OCI-M1 (cell line): ENCODE measurements at regions not wholly inside any gene's neighbourhood (a gene's known extent, or its start where the extent isn't known, plus 50 kb on each side); places are given as distances from the start of the nearest gene placed in this dataset.
A peak's percentile ranks its signal among the peaks of the same experiment; 100 is the strongest.

ENCODE experiments used
- DNase-seq: peaks from one replicate; lab custom pipeline; 2025; lab: John Stamatoyannopoulos, UW

DNA sequence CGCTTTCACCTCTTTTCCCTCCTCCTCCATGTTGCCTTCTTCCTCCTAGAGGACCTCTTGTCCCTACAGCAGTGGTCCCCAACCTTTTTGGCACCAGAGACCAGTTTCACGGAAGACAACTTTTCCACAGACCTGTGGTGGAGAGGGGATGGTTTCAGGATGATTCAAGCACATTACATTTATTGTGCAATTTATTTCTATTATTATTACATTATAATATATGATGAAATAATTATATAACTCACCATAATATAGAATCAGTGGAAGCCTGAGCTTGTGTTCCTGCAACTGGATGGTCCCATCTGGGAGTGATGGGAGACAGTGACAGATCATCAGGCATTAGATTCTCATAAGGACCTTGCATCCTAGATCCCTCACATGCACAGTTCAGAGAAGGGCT lies 152.2 kb upstream of the NCKAP5 start:
- no peak for DNase-seq

- DNase-seq = no peak
Measured at GRCh38 chr2:133721118-133721517, 152.9 kb upstream of the NCKAP5 start.

DNA sequence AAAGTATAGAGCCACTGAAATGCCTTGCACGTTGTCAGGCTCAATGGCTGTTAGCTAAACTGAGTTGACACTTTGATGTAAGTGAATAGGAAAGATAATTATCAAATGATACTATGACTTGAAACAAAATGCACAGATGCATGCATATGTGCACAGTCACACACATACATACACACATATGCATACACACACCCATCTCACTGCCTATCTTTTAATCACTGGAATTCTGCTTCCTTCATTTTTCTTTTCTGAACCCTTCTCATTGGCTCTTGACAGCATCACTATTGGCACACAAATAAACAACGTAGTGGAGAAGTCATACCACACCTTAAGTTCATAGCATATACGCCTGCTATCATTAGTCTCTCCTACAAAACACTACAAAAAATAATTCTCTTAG lies 154.9 kb upstream of the NCKAP5 start:
- DNase-seq = no peak

DNA sequence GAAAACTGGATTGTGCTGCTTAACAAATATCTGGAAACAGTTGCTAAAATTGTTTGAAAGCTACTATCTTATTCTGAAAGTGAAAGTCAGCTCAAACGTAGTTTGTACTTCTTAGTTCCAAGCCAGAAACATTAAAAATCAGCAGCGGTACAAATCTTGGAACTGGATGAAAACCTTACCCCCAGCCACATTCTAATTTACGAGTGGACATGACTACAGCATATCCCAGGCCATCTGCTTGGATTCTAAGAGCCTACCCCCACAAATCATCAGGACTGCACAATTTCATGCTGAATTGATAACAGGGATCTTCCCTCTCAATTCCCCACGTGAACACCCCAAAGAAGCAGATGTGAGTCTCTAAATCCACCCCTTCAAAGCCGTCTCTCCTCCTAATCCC lies 158.7 kb upstream of the NCKAP5 start:
- DNase-seq = peak; percentile 30

GRCh38 chr2:133732059-133732458 lies 163.8 kb upstream of the NCKAP5 start:
- no peak for DNase-seq

GRCh38 chr2:133732982-133733900 lies 165.0 kb upstream of the NCKAP5 start:
- no peak for DNase-seq

DNA sequence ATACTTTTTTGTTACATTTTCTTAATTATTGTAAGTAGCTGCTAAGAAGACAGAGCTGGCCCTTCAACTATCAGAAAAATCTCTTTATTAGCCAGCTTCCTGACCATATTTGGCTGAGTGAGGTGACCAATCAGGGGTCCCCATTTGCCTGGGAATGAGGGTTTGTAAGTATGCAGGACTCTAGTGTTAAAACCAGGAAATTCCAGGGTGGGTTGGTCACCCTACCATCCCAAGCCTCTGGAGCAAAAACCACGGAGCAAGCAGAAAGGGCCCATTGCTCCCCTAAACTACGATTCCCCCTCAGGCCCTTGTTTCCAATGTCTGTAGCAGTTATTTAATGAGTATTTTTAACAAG lies 165.6 kb upstream of the NCKAP5 start:
- DNase-seq = no peak

- no peak for DNase-seq
Measured at GRCh38 chr2:133734716-133735495, 166.6 kb upstream of the NCKAP5 start.

- DNase-seq = no peak
Measured at GRCh38 chr2:133736674-133737073, 168.4 kb upstream of the NCKAP5 start.

- DNase-seq = no peak
Measured at GRCh38 chr2:133737242-133737993, 169.2 kb upstream of the NCKAP5 start.

- DNase-seq = no peak
Measured at GRCh38 chr2:133739039-133739438, 170.8 kb upstream of the NCKAP5 start.

DNA sequence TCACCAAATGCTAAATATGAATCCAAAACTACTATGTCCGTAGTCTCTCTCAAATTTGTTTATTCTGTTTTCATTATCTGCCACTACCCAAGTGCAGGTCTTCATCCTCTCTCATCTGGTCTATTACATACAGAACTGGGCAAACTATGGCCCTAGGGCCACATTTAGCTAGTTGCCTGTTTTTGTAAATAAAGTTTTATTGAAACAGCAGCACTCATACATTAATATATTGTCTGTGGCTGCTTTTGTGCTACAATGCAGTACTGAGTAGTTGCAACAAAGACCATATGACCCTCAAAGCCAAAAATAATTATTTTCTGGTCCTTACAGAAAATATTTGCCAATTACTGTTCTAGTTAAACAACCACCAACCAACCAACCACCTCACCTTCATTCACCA lies 172.2 kb upstream of the NCKAP5 start:
- DNase-seq = no peak

GRCh38 chr2:133748007-133748700 lies 179.9 kb upstream of the NCKAP5 start:
- DNase-seq = no peak

DNA sequence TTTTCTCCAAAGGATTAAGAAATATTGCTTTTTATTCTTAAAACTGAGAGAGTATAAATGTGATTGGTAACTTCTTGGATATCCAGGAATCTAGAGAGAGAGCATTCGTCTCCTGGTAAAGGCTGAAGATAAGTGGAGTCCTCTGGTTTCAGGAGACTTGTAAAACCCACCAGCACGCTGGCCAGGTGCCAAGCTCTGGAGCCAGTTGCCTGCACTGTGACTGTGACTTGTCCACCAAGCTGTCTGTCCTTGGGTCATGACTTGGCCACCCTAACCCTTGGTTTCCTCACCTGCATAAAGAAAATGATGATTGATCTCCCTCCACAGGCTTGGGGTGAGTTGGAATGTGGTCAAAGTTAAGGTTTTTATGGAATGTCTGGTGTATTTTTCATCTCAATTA lies 185.4 kb upstream of the NCKAP5 start:
- DNase-seq = no peak

DNA sequence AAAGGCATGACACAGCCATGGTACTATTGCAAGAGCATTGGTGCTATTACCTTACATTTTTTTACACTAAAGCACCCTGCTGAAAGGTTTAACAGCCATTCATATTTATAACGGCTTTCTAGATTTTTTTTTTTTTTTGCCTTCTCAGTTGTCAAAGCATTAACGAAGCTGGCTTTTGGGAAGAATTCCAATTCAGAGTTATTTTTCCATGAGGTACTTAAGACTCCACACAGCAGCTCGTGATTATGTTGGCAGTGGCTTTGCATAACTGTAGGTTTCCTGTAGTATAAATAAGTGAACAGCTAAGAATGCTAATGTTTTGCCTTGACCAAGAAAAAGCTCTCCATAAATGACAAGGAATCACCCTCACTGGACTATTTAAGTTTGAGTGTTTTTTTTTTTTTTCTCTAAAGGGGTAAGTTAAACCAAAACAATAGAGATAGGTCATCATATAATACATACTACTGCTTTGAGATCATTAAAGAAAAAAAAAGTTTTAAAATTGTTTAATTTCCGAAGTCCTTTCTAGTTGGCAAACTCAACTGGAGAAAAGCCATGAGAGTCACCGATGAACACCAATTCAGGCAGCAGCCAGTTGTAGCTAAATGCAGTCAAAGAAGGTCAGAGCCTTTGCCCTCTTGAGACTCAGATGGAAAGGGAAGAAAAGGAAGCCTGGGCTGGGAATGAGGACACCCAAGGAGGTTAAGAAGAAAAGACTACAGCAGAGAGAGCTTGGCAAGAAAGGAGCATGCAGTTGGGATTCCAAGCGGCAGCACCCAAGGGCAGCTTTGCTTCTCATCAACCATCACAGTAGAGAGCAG lies 187.4 kb upstream of the NCKAP5 start:
- DNase-seq = no peak

GRCh38 chr2:133756833-133757232 lies 188.6 kb upstream of the NCKAP5 start:
- no peak for DNase-seq

DNA sequence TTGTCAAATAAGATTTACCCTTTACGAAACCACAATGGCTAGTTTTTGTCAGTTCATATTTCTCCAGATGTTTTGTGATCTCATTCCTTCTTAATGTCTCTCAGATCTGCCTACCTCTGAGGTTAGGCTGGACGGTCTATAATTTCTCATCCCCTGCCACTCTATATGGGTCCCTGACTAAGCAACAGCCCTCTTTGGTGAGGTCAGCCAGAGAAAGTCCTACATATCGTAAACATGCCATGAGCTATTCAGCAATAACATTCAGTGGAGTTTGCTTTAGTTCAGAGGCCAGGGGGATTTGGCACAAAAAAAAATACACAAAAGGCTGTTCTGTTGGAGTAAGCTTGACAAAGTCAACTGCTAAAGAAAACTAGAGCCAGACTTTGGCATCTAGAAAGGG lies 192.1 kb upstream of the NCKAP5 start:
- DNase-seq = no peak

GRCh38 chr2:133765658-133766057 lies 197.4 kb upstream of the NCKAP5 start:
- DNase-seq = no peak

DNA sequence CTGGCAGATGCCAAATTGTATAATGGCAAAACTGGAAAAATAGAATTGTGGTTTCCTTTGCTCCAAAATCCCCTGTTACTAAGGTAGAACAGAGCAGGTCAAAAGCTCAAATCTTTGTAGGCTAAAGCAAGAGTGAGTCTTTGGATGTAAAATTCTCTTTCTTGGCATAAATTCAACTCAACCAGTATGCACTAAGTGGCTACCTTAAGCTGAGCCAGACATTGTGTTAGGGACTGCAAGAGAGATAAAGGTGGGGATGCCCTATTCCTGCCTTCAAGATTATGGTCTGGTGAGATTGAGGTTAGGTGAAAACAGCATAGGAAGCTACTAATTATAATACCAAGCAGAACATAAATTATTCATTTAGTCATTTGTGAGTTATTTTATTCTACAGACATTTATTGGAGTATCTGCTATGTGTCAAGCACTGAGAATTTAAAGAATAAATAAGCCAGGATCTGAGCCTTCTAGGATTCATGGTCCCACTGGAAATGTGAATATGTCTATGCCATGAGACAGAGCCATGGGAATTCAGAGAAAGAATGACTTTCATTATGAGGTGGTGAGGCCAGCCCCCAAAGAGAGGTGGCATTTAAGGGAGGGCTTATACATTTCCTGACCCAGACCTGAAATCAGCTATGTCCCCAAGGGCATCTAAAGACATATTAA lies 198.0 kb upstream of the NCKAP5 start:
- no peak for DNase-seq

GRCh38 chr2:133768256-133768655 lies 200.0 kb upstream of the NCKAP5 start:
- DNase-seq = no peak
